GM23338 (cell line): ENCODE measurements at regions not wholly inside any gene's neighbourhood (a gene's known extent, or its start where the extent isn't known, plus 50 kb on each side); places are given as distances from the start of the nearest gene placed in this dataset.

ENCODE experiments used
- ATAC-seq: fragments of 200-7000 bp; cut with Tn5 transposase; 3 replicates; pipeline ENCODE4 v1.9.1; 2020
- DNase-seq: peaks from one replicate; pipeline ENCODE4 v3.0.0-alpha.2; 2015; ENCODE audit warnings: low spot score
- H2AFZ ChIP-seq: fragments of 200-600 bp; sonication (generic); 2 replicates; pipeline ENCODE4 v1.8.0; 2016; ENCODE audit warnings: antibody characterized with exemption, mild to moderate bottlenecking, moderate library complexity
- H3F3A ChIP-seq: fragments of 200-600 bp; sonication (generic); replicated peaks from 2 replicates; pipeline ENCODE4 v1.8.0; 2017; ENCODE audit warnings: antibody characterized with exemption, mixed run types, low read depth
- H3K27ac ChIP-seq: fragments of 200-600 bp; sonication (generic); 2 replicates; pipeline ENCODE4 v1.6.1; 2016; ENCODE audit warnings: low read depth
- H3K27me3 ChIP-seq: fragments of 200-600 bp; sonication (generic); 2 replicates; pipeline ENCODE4 v1.8.0; 2016; ENCODE audit warnings: mild to moderate bottlenecking, mixed run types, moderate library complexity; ENCODE audit not compliant: insufficient read depth
- H3K36me3 ChIP-seq: fragments of 200-600 bp; sonication (generic); 2 replicates; pipeline ENCODE4 v1.8.0; 2016; ENCODE audit warnings: mild to moderate bottlenecking; ENCODE audit not compliant: insufficient read depth
- H3K4me1 ChIP-seq: fragments of 200-600 bp; sonication (generic); 2 replicates; pipeline ENCODE4 v1.8.0; 2016; ENCODE audit warnings: mild to moderate bottlenecking, moderate library complexity; ENCODE audit not compliant: insufficient read depth
- H3K4me2 ChIP-seq: fragments of 200-600 bp; sonication (generic); 2 replicates; pipeline ENCODE4 v1.7.1; 2017; ENCODE audit warnings: mixed run types
- H3K4me3 ChIP-seq: fragments of 200-600 bp; sonication (generic); 2 replicates; pipeline ENCODE4 v1.6.1; 2016; ENCODE audit warnings: mixed run types
- H3K79me2 ChIP-seq: fragments of 200-600 bp; sonication (generic); replicated peaks from 2 replicates; pipeline ENCODE4 v1.8.0; 2017; ENCODE audit warnings: mild to moderate bottlenecking; ENCODE audit not compliant: insufficient read depth
- H3K9me2 ChIP-seq: fragments of 200-600 bp; sonication (generic); 2 replicates; pipeline ENCODE4 v1.8.0; 2017; ENCODE audit not compliant: insufficient read depth
- H4K20me1 ChIP-seq: fragments of 200-600 bp; sonication (generic); replicated peaks from 2 replicates; pipeline ENCODE4 v1.8.0; 2017; ENCODE audit warnings: mild to moderate bottlenecking; ENCODE audit not compliant: insufficient read depth
- H3K27ac Mint-ChIP-seq: 2 replicates; pipeline ENCODE4 v1.8.0; 2020; ENCODE audit warnings: inconsistent platforms, mild to moderate bottlenecking, moderate library complexity, mixed read lengths
- H3K27me3 Mint-ChIP-seq: 3 replicates; pipeline ENCODE4 v1.8.0; 2022; ENCODE audit warnings: low read depth, mild to moderate bottlenecking, moderate library complexity, mixed read lengths, inconsistent platforms; ENCODE audit not compliant: insufficient read depth, poor library complexity
- H3K36me3 Mint-ChIP-seq: 3 replicates; pipeline ENCODE4 v1.8.0; 2021; ENCODE audit warnings: low read depth, mild to moderate bottlenecking, inconsistent platforms, moderate library complexity, mixed read lengths
- H3K4me1 Mint-ChIP-seq: 3 replicates; pipeline ENCODE4 v1.8.0; 2020; ENCODE audit warnings: mild to moderate bottlenecking, inconsistent platforms, mixed read lengths
- H3K4me3 Mint-ChIP-seq: 3 replicates; pipeline ENCODE4 v1.8.0; 2021; ENCODE audit warnings: moderate library complexity, mild to moderate bottlenecking, inconsistent platforms, mixed read lengths
- H3K9me3 Mint-ChIP-seq: 3 replicates; pipeline ENCODE4 v1.8.0; 2020; ENCODE audit warnings: moderate library complexity, mild to moderate bottlenecking, inconsistent platforms, mixed read lengths
- CTCF ChIP-seq, 2 experiments: fragments of 200-600 bp in 1 of 2; sonication (generic) in 1 of 2; conservative IDR thresholded peaks; 2 replicates each; pipeline versions ENCODE4 v1.5.1 to v1.6.1; 2016 to 2017; ENCODE audit warnings: antibody characterized with exemption in 2 of 2, low read depth in 2 of 2, mild to moderate bottlenecking in 2 of 2, moderate library complexity in 1 of 2
- EZH2 ChIP-seq: fragments of 200-600 bp; sonication (generic); IDR thresholded peaks from one replicate; pipeline ENCODE4 v1.8.0; 2017; ENCODE audit warnings: antibody characterized with exemption, mild to moderate bottlenecking, low read depth; ENCODE audit not compliant: unreplicated experiment
- JUNB ChIP-seq: IDR thresholded peaks from one replicate; pipeline ENCODE4 v1.6.1; 2016; ENCODE audit warnings: antibody characterized with exemption; ENCODE audit not compliant: unreplicated experiment
- POLR2AphosphoS5 ChIP-seq: IDR thresholded peaks from 2 replicates; pipeline ENCODE4 v1.6.1; 2016; ENCODE audit warnings: antibody characterized with exemption, low read depth
- REST ChIP-seq: IDR thresholded peaks from one replicate; pipeline ENCODE4 v1.6.1; 2018; ENCODE audit warnings: antibody characterized with exemption; ENCODE audit not compliant: unreplicated experiment
- ZNF331 ChIP-seq: fragments of 250-450 bp; sonication (Bioruptor Pico); IDR thresholded peaks from 2 replicates; pipeline ENCODE4 v1.5.0; 2020; ENCODE audit warnings: low read depth, mild to moderate bottlenecking, moderate library complexity
- ZNF462 ChIP-seq: fragments of 250-450 bp; sonication (Bioruptor Pico); IDR thresholded peaks from 2 replicates; pipeline ENCODE4 v1.5.0; 2020; ENCODE audit warnings: mild to moderate bottlenecking, moderate library complexity

GRCh38 chr2:76445880-76446279, 735.2 kb upstream of the GCFC2 start:
- H3K36me3 ChIP-seq = no peaks in the 10 kb centered on the region
- H3K4me1 Mint-ChIP-seq = peaks cover 10% of the 10 kb centered on the region
- H3K79me2 ChIP-seq = no peaks in the 10 kb centered on the region

More at GRCh38 chr2:76445880-76446279, 735.2 kb upstream of the GCFC2 start:
- Histone ChIP-seq H2AFZ (no peak overlapping the region), H3K27ac (no peak overlapping the region), H3K4me3 (no peak overlapping the region), H3K4me1 (peaks cover 17% of the 10 kb centered on the region), H3F3A (no peaks in the 10 kb centered on the region), H3K27me3 (no peaks in the 10 kb centered on the region), H4K20me1 (no peaks in the 10 kb centered on the region), H3K9me2 (no peaks in the 10 kb centered on the region; the same call in 1 of the 2 replicates), H3K4me2 (no peak overlapping the region)
- ATAC-seq = no peak
- Mint-ChIP-seq H3K27ac (no peak overlapping the region), H3K9me3 (peaks cover 23% of the 10 kb centered on the region), H3K27me3 (no peaks in the 10 kb centered on the region), H3K4me3 (no peak overlapping the region), H3K36me3 (peaks cover 22% of the 10 kb centered on the region)
- TF ChIP-seq EZH2 (no peak), ZNF462 (CRISPR knock-in tag) (no peak), CTCF (conservative IDR thresholded peaks at IDR 0.05; ENCODE audit: low read depth in 2 of 2) (no peak), JUNB (no peak), POLR2AphosphoS5 (no peak), REST (no peak), ZNF331 (CRISPR knock-in tag) (no peak)
- DNase-seq = no peak
